ENCODE measurements at regions not wholly inside any gene's neighbourhood (a gene's known extent, or its start where the extent isn't known, plus 50 kb on each side); places are given as distances from the start of the nearest gene placed in this dataset.
"Not testable (repeated sequence)": the region's sequence is repeated elsewhere in the genome, so short reads cannot be mapped to it uniquely, and the experiment has no call there.

- DNase-seq (ENCODE audit: low read depth) = no peak
- peaks cover 3% of the 10 kb centered on the region for H3K36me3 ChIP-seq (ENCODE audit: control insufficient read depth, insufficient read depth, low read length)
- TF ChIP-seq CTCF (IDR thresholded peaks at IDR 0.05; ENCODE audit: insufficient read depth, low read depth, low read length) = no peak
- POLR2A ChIA-PET = no interaction called here
- H3K27me3 ChIP-seq (ENCODE audit: control insufficient read depth, insufficient read depth, low read length) = no peaks in the 10 kb centered on the region
- H3K4me3 ChIP-seq (ENCODE audit: low read depth, low read length) = no peak overlapping the region
- CTCF ChIA-PET = no interaction called here
Measured at GRCh38 chr9:94464790-94465189, 90.1 kb upstream of the PCAT7 start.

GRCh38 chr9:94472063-94472462 lies 82.8 kb upstream of the PCAT7 start:
- CTCF ChIA-PET = not testable (repeated sequence)

GRCh38 chr9:94472806-94473360 lies 82.0 kb upstream of the PCAT7 start:
- no peak for TF ChIP-seq CTCF (IDR thresholded peaks at IDR 0.05; ENCODE audit: insufficient read depth, low read depth, low read length)
- Histone ChIP-seq H3K36me3 (ENCODE audit: control insufficient read depth, insufficient read depth, low read length) (no peaks in the 10 kb centered on the region), H3K27me3 (ENCODE audit: control insufficient read depth, insufficient read depth, low read length) (no peaks in the 10 kb centered on the region), H3K4me3 (ENCODE audit: low read depth, low read length) (no peak overlapping the region)
- CTCF ChIA-PET = no interaction called here
- no peak for DNase-seq (ENCODE audit: low read depth)
- POLR2A ChIA-PET = no interaction called here

More at GRCh38 chr9:94472063-94472462, 82.8 kb upstream of the PCAT7 start:
- H3K4me3 ChIP-seq (ENCODE audit: low read depth, low read length); DNase-seq (ENCODE audit: low read depth); H3K27me3 ChIP-seq (ENCODE audit: control insufficient read depth, insufficient read depth, low read length); POLR2A ChIA-PET; H3K36me3 ChIP-seq (ENCODE audit: control insufficient read depth, insufficient read depth, low read length): not testable (repeated sequence)

- TF ChIP-seq CTCF (IDR thresholded peaks at IDR 0.05; ENCODE audit: insufficient read depth, low read depth, low read length) = no peak
- no peaks in the 10 kb centered on the region for H3K27me3 ChIP-seq (ENCODE audit: control insufficient read depth, insufficient read depth, low read length)
- no peaks in the 10 kb centered on the region for H3K36me3 ChIP-seq (ENCODE audit: control insufficient read depth, insufficient read depth, low read length)
- no peak for DNase-seq (ENCODE audit: low read depth)
- no peak overlapping the region for H3K4me3 ChIP-seq (ENCODE audit: low read depth, low read length)
- ChIA-PET CTCF (no interaction called here), POLR2A (no interaction called here)
Measured at GRCh38 chr9:94478755-94479730, 75.8 kb upstream of the PCAT7 start.

- TF ChIP-seq CTCF (IDR thresholded peaks at IDR 0.05; ENCODE audit: insufficient read depth, low read depth, low read length) = no peak
- CTCF ChIA-PET = no interaction called here
Measured at GRCh38 chr9:94479757-94480156, 75.1 kb upstream of the PCAT7 start.

More at GRCh38 chr9:94479757-94480156, 75.1 kb upstream of the PCAT7 start:
- DNase-seq (ENCODE audit: low read depth) = no peak
- H3K27me3 ChIP-seq (ENCODE audit: control insufficient read depth, insufficient read depth, low read length) = no peaks in the 10 kb centered on the region
- POLR2A ChIA-PET = no interaction called here
- H3K36me3 ChIP-seq (ENCODE audit: control insufficient read depth, insufficient read depth, low read length) = no peaks in the 10 kb centered on the region
- H3K4me3 ChIP-seq (ENCODE audit: low read depth, low read length) = no peak overlapping the region

All from BJ (cell line).